COLO829 (cell line): ENCODE measurements at regions not wholly inside any gene's neighbourhood (a gene's known extent, or its start where the extent isn't known, plus 50 kb on each side); places are given as distances from the start of the nearest gene placed in this dataset.
A peak's percentile ranks its signal among the peaks of the same experiment; 100 is the strongest.
"Not testable (repeated sequence)": the region's sequence is repeated elsewhere in the genome, so short reads cannot be mapped to it uniquely, and the experiment has no call there.

Experiments
- DNase-seq: peaks from one replicate; pipeline ENCODE4 v3.0.0; 2012; ENCODE audit warnings: low spot score

- DNase-seq, result no peak
Observed at GRCh38 chr2:203631068-203631757, 75.2 kb upstream of the CD28 start.

GRCh38 chr2:203636588-203637470 lies 69.6 kb upstream of the CD28 start:
- no peak for DNase-seq

GRCh38 chr2:203637471-203638167 lies 68.8 kb upstream of the CD28 start:
- no peak for DNase-seq

- DNase-seq, result not testable (repeated sequence)
Observed at GRCh38 chr2:203641865-203642264, 64.6 kb upstream of the CD28 start.

GRCh38 chr2:203642841-203643240 lies 63.6 kb upstream of the CD28 start:
- DNase-seq, result not testable (repeated sequence)

GRCh38 chr2:203645831-203646230 lies 60.6 kb upstream of the CD28 start:
- DNase-seq, result no peak

GRCh38 chr2:203646266-203646864 lies 60.1 kb upstream of the CD28 start:
- no peak for DNase-seq

- no peak for DNase-seq
Observed at GRCh38 chr2:203646961-203647360, 59.5 kb upstream of the CD28 start.

GRCh38 chr2:203647579-203647978 lies 58.9 kb upstream of the CD28 start:
- DNase-seq, result no peak

- no peak for DNase-seq
Observed at GRCh38 chr2:203648273-203648672, 58.2 kb upstream of the CD28 start.

GRCh38 chr2:203649176-203649814 lies 57.1 kb upstream of the CD28 start:
- DNase-seq, result no peak

- DNase-seq, result peak; percentile 57
Observed at GRCh38 chr2:203650860-203651613, 55.4 kb upstream of the CD28 start.

- no peak for DNase-seq
Observed at GRCh38 chr2:203651621-203652020, 54.8 kb upstream of the CD28 start.

GRCh38 chr2:203654826-203655225 lies 51.6 kb upstream of the CD28 start:
- no peak for DNase-seq

- no peak for DNase-seq
Observed at GRCh38 chr2:203656522-203657287, 49.7 kb upstream of the CD28 start.
